ENCODE measurements at regions not wholly inside any gene's neighbourhood (a gene's known extent, or its start where the extent isn't known, plus 50 kb on each side); places are given as distances from the start of the nearest gene placed in this dataset.

DNA sequence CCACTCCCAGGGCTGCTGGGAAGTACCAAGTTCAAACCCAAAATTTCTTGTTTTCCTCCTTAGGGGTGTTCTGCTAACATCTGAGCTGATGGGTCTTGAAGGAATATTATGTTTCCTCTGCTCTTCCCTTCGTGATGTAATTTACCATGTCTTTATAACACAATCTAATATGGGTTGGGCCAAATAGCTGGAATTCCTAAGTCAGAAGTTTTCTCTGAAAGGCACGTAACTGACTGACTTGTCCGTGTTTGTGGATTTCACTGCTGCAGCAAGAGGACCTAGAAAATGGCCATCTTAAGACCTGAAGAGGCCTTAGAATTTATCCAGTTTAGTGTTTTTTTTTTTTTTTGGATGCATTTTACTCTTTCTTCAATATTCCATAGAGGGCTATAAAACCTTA is 256.7 kb downstream of the DCDC2C start:
- DNase-seq (ENCODE audit: low read depth), result no peak

DNA sequence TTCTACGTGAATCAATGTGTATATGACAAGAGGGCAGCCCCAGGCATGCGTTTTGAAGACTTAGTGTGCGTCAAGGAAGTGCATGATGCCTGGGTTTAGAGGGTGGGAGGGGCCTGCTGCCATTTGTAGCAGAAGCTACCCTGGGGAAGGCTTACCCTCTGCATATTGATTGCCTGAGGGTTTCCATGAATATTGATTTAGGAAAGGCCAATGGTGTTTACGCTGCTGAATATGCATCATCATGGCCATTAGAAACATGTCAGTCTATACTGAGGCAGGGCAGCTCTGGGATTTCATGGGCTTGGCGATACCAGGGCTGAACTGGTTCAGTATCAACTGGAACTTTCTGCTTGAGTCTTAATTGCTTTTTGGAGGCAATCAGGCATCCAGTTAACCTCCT is 259.3 kb downstream of the DCDC2C start:
- no peak for DNase-seq (ENCODE audit: low read depth)

DNA sequence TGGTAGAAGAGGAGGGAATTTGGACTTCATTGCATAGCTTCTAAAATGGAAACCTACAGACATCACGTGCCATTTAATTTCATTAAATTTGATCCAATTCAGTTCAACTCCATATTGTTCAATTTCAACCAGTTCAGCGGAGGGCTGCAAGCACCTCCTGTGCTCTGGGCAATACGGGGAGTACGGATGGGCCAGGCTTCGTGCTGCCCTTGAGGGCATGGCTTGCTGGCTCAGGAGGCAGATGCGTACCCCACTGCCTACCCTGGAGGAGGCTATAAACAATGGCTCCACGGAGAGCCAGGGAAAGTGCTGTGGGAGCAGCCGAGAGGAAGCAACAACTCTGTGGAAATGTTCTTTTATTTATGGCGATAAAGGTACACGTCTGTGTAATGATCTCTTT is 261.8 kb downstream of the DCDC2C start:
- DNase-seq (ENCODE audit: low read depth), result no peak

DNA sequence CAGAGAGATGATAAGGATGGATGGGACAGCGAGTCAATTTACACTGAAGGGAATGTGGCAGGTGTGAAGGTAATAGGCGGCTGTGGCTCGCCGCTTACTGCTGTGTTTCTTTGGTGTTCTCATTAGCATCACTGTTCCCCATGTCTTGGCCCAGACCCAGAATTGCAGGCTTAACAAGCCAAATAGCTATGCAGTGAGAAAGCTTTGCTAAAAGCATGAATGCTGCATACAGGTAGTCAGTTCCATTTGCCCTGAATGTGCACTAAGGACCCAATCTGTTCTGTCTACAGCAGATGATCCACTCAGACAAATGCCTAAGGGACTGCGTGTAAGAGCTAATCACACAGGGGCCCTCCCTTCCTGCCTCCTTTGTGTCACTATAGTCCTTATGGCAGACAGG is 262.6 kb downstream of the DCDC2C start:
- DNase-seq (ENCODE audit: low read depth), result no peak

DNA sequence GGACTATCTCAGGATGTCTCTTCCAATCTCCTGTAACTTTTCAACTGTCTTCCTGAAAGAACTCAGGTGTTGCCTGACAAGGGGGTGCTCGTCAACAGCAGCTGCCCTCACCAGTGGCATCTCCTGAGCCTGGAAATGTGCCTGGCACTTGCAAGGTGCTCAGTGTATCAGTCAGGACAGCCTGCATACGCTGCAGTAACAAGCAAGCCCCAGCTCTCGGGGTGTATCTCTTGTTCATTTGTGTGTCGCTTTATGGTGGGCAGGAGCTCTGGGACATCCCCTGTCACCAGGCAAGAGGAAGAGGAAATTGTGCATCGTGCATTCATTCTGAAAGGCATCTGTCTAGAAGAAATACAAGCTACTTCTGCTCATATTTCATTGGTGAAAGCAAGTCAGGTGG is 263.1 kb downstream of the DCDC2C start:
- DNase-seq (ENCODE audit: low read depth), result no peak

DNA sequence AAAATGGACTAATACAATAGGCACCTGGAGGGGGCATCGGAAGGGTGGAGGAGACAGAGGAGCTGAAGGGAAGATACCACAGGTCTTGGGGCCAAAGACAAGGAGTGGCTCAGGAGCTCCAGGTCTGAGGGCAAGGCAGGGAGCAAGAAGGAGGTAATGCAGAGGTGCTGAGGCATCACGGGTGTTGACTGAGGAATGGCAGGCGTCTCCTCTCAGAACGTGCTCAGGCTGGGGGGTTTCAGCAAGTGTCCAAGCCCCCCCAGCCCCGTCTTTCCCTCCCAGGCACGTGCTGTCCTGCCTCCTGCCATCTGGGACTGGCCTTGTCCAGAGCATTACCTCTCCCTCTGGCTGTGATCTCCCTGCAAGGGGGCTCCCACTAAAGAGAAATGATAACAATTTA is 265.4 kb downstream of the DCDC2C start:
- DNase-seq (ENCODE audit: low read depth), result no peak

DNA sequence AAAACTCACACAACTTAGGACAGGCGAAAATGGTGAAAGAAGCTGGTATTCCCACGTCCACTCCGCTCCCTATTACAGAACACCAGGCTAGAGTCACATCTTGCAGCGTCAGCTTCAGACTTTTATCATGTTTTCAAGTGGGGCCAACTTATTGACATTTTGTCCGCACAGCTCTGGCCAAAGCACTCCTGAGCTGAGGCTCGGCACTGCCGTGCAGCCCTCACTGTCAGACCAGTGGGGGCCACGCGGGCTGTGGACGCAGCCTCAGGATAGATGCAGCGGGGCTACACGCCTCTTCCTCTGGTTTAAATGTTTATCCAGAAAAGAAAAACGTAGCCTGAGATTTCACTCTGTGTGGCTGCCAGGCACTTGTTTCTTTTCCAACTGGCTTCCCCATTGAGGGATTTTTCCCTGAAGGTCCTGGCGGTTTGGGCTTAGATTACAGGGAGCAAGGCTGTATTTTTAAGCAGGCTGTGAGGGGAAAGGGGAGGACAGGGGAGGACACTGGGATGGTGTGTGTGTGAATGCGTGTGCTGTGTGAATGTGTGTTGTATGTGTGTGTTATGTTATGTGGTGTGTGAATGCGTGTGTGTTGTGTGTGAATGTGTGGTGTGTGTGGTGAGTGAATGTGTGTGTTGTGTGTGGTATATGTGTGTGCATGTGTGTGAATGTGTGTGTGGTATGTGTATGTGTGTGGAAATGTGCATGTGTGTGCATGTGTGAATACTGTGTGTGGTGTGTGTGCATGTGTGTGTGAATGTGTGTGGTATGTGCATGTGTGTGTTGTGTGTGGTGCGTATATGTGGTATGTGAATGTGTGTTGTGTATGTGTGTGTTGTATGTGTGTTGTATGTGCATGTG is 267.6 kb downstream of the DCDC2C start:
- DNase-seq (ENCODE audit: low read depth), result no peak

DNA sequence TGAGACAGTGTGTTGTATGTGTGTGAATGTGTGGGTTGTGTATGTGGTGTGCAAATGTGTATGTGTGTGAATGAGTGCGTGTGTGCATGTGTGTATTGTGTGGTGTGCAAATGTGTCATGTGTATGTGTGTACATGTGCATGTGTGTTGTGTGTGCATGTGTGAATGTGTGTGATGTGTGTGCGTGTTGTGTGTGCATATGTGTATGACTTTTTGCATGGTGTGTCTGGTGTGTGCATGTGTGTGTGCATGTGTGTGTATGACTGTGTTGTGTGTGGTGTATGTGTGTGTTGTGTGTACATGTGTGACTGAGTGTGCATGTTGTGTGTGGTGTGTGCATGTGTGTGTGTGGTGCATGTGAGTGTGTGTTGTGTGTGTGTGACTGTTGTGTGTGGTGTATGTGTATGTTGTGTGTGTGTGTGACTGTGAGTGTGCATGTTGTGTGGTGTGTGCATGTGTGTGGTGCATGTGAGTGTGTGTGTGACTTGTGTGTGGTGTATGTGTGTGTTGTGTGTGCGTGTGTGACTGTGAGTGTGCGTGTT is 268.3 kb downstream of the DCDC2C start:
- DNase-seq (ENCODE audit: low read depth), result no peak

DNA sequence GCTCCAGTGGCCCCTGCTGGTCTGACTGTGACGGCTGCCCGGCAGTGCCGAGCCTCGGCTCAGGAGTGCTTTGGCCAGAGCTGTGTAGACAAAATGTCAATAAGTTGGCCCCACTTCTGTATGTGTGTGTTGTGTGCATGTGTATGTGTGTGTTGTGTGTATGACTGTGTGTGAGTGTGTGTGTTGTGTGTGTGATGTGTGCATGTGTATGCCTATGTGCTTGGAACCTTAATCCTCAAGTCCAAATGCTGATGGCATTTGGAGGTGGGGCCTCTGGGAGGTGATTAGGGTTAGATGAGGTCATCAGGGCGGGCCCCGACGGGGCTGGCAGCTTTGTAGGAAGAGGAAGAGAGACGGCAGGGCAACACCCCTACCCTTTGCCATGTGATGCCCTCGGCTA is 269.0 kb downstream of the DCDC2C start:
- DNase-seq (ENCODE audit: low read depth), result no peak

DNA sequence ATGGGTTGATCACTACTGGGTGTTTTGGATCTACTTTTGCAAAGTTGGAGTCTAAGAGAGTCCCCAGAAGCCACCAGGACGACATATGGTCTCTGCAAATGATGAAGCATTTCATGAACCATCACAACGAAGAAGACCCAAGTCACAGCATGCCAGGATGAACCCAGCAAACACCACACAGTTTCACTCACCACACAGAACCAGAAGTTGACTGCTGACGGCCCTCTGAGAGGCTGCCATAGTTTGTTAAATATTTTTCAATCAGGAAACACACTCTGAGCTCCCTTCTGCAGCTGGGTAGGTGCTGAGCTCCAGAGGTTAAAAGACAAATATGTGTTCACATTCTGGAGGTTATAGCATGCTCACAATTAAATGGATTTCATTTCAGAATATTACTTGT is 271.4 kb downstream of the DCDC2C start:
- no peak for DNase-seq (ENCODE audit: low read depth)

DNA sequence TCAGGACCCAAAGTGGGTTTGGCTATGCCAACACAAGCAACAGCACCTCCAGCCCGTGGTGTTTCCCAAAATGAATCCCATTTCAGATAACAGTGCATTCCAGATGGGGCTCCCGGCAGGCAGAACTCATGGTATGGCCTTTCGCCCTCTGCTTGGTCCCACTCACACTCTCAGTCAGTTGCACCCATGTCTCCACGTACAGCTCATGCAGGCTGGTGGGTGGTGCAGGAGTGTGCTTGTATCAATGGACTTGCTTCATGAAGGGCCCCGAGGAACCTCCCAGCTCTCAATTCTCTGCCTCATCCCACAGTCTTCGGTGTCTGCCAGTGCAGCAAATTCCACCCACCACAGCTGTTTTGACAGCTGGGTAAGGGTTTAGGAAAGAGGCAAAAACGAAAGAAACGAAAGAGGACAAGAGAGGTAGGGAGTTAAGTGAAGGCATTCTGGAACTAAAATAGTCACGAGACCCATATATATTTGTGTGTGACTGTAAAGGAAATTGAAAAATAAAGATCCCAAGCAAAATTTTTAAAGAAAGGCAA is 278.1 kb downstream of the DCDC2C start:
- no peak for DNase-seq (ENCODE audit: low read depth)

DNA sequence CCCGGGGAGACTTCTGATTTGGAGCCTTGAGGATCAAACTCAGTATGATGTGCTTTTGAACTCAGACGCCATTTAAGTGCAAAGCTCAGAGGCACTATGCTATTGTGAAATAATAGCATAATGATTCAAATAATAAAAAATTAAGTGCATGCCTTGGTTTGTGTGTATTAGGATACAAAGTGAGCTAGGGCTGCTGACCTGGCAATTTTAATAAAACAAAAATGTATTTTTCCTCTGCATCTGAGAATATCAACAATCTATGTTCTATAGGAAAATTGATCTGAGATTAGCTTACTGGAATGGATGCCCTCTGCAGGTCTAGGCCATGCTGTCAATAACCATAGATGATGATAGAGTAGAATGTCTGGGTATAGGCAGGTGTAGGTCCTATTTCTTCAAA is 278.8 kb downstream of the DCDC2C start:
- DNase-seq (ENCODE audit: low read depth), result no peak

DNA sequence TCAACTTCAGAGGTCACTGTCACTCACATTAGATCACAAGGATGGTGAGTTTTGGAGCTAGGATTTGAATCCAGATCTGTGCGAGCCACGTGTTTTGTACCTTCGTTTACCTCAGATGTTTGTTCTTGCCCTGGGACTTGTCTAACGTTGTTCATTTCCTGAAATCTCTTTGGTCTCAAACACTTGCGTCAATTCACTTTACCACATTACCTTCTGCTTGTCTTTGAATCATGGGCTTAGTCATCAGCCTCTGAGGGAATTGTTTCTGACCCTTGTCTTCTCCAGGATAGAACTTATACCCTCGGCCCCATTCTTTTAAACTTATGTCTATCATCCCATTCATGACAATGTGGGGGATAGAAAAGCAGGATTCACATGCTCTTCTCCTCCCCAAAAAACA is 282.7 kb downstream of the DCDC2C start:
- no peak for DNase-seq (ENCODE audit: low read depth)

DNA sequence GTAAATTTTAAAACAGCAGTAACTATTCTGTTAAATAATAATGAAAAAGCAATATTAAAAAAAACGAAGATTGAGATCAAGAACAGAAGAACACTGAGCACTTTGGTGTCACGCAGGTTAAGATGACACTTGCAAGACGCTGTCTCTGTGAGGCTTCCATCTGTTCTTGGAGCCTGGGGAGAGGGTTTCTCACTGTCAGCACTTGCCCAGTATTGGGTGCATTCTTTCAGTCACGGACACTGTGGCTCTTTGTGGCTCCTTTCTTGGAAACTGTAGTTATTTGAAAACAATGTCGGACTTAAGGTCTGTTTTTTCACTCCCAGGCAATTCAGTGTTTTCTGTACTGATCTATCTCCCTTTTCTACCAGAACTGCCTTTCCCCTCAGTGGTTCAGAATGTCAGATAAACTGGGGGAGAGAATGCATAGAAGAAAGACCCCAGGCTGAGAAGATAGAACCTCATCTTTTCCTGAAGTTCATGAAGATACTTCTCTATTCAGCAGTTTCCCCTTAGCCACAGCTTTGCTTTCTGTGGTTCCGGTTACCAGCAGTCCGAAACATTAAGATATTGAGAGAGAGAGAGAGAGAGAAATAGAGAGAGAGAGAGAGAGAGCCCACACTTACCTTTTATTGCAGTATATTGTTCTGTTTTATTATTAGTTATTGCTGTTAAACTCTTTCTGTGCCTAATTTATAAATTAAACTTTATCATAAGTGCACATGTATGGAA is 283.3 kb downstream of the DCDC2C start:
- DNase-seq (ENCODE audit: low read depth), result no peak

DNA sequence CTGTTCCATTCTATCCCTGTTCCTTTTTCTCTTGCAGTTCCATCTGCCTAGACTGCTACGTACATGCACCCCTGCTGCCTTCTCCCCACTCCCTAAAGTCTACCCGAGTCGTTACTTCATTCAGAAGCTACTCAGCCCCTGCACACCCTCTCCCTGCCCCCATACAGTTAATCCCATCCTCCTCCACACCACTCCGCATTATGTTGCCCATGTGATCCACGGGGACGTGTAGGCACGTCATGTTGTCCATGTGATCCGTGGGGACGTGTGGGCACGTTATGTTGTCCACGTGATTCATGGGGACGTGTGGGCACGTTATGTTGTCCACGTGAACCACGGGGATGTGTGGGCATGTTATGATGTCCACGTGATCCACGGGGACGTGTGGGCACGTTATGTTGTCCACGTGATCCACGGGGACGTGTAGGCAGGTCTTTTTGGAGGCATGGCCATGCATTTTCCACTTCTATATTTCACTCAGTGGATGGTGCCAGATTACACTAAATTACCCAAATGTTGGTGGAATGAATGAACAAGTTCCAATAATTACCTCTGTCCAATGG is 299.5 kb downstream of the DCDC2C start:
- DNase-seq (ENCODE audit: low read depth), result no peak

DNA sequence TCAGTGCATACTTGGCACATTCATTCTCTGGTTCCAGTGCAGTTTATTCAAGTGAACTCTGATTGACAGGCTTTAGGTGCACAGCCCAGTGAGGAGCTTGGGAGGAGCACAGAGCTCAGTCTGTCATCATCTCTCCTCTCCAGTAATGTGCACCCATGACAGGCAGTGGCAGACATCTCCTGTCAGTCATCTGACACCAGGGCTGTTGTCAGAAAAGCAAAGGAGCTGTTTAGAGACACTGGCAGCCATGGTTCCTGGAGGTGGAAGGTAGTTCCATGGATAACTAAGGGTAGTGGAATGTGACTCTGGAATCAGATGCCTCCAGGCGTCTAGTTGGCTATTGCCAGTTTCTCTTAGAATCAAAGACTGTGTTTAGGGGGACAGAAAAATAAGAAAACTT is 308.8 kb downstream of the DCDC2C start:
- DNase-seq (ENCODE audit: low read depth), result no peak

DNA sequence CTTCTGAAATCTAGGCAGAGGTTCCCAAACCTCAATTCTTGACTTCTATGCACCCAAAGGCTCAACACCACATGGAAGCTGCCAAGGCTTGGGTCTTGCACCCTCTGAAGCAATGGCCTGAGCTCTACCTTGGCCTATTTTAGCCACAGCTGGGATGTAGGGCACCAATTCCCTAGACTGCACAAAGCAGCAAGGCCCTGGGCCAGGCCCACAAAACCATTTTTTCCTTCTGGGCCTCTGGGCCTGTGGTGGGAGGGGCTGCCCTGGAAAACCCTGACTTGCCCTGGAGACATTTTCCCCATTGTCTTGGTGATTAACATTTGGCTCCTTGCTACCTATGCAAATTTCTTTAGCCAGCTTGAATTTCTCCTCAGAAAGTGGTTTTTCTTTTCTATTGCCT is 315.2 kb downstream of the DCDC2C start:
- DNase-seq (ENCODE audit: low read depth), result no peak

DNA sequence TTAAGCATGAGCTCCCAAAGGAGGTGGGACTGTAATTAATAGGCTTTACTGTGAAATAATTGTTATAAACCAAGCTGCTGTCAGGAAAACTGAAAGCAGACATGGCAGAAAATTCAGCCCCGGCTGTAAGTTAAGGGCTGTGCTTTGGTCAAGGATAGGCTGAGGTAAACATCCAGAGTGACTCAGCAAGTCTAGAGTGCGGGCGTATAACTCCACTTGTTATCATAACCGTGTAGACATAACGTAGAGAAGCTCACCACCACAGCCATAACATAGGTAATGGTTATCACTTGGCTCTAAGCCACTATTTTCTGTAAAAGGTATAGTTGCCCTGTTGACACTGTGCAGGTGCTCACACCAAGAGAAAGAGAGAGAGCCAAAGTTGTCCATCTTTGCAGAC is 316.8 kb downstream of the DCDC2C start:
- no peak for DNase-seq (ENCODE audit: low read depth)

DNA sequence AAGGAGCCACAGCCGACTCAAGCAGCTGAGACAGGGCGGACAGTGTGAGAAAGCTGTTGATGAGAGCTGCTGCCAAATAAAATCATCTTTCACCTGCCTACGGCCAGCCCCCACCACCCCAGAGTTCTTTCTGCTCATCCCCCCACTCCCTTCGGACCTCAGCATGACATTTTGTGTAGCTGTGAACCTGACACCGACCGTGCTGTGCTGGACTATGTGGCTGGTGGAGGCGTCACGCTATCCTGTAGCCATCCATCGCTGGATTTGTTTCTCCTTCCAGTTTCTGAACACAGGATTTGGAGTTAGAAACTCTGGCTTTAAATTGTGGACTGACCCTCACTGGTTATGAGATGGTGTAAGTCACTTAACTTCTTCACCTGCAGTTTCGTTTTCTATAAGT is 317.3 kb downstream of the DCDC2C start:
- no peak for DNase-seq (ENCODE audit: low read depth)

DNA sequence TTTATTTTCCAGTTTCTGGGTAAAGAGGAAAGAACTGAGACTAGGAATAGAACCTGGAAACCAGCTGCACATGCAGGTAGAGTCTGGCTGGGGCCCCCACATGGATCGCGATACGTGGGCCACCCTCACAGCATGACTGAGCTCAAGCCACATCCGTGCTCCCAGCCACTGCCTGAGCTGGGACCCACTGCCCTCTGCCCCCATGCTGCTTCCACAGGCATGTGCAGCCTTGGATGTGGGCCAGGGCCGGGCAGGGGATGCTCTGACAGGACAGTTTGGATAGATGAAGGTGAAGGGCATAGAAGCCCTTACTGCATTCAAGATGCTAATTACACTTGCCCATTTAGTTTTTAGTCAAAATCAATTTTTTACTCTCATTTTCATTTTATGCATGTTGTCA is 321.2 kb downstream of the DCDC2C start:
- DNase-seq (ENCODE audit: low read depth), result no peak

DNA sequence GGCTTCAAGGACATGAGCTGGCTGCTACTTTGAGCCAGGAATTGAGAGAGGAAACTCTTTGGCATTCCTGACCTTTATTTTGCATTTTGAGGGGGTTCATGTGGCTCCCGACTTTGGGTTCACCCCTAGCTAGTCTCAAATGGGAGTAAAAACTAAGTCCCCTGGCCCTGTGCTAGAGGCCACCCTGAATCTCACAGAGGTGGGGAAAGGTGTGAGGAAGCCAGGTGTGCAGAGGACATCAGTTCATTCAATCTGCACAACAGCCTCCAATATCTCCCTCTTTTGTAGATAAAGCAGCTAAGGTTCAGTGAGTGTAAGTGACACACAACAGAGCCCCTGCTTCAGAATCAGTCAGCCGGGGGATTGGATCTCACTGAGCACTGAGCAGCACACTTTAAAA is 325.7 kb downstream of the DCDC2C start:
- no peak for DNase-seq (ENCODE audit: low read depth)

DNA sequence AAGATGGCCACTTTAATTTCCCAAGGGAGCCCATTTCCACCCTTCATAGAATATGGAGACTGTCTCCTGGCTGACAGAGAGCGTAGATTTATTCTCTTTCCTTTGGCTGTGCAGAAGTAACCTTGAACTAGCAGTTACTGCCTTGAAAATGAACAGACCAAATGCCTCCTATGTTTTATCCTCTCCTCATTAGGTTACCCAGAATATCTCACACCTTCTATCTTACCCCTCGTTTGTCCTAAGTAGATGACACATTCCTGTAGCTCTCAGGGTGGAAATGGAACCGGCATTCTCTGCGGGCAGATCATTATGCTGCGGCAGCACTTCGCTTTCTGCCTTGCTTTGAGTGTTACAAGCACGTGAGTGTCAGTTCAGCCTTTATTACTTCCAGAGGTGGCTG is 336.5 kb downstream of the DCDC2C start:
- no peak for DNase-seq (ENCODE audit: low read depth)
